B cell (primary cell): ENCODE measurements at regions not wholly inside any gene's neighbourhood (a gene's known extent, or its start where the extent isn't known, plus 50 kb on each side); places are given as distances from the start of the nearest gene placed in this dataset.

ENCODE experiments used
- ATAC-seq: fragments of 200-7000 bp; cut with Tn5 transposase; one replicate; pipeline ENCODE4 v1.10.0; 2021; ENCODE audit warnings: low read depth, mild to moderate bottlenecking, moderate number of reproducible peaks, moderate library complexity
- CTCF ChIA-PET: fragments of 350-600 bp; sonication (Branson Sonifier 250); formaldehyde crosslinking; loops from one replicate; lab custom pipeline; 2021; ENCODE audit warnings: antibody characterized with exemption, inconsistent platforms; lab: Charles Lee
- POLR2A ChIA-PET: fragments of 350-600 bp; sonication (Branson Sonifier 250); formaldehyde crosslinking; loops from one replicate; lab custom pipeline; 2021; ENCODE audit warnings: antibody characterized with exemption; lab: Charles Lee
- DNase-seq: peaks from one replicate; pipeline ENCODE4 v3.0.0; 2013
- H2AFZ ChIP-seq: 2 replicates; pipeline ENCODE4 v1.6.1; 2012; ENCODE audit warnings: mild to moderate bottlenecking, low read depth, low read length; ENCODE audit not compliant: insufficient read depth, poor library complexity, severe bottlenecking
- H3K27ac ChIP-seq, 2 donors: 1 replicate in 1 of 2; 2 replicates in 1 of 2; pipeline ENCODE4 v1.5.1; 2012 to 2013; ENCODE audit warnings: low read length in 2 of 2, mild to moderate bottlenecking in 2 of 2, moderate library complexity in 1 of 2
- H3K27me3 ChIP-seq, 4 experiments: fragments of 200-600 bp in 1 of 4; sonication (generic) in 1 of 4; replicated peaks in 1 of 4; 1 replicate in 2 of 4; 2 replicates in 2 of 4; pipeline versions ENCODE4 v1.6.1 to v1.7.0; 2013 to 2016; ENCODE audit warnings: low read length in 3 of 4, mild to moderate bottlenecking in 2 of 4, mixed read lengths in 1 of 4, moderate library complexity in 1 of 4; ENCODE audit not compliant: insufficient read depth in 4 of 4, control insufficient read depth in 3 of 4; ENCODE audit errors: control extremely low read depth in 1 of 4
- H3K36me3 ChIP-seq, 2 experiments: replicated peaks in 1 of 2; 1 replicate in 1 of 2; 2 replicates in 1 of 2; pipeline versions ENCODE4 v1.6.1 to v1.7.1; 2013; ENCODE audit warnings: low read length in 1 of 2; ENCODE audit not compliant: insufficient read depth in 2 of 2, control insufficient read depth in 1 of 2; ENCODE audit errors: control extremely low read depth in 1 of 2, extremely low read depth in 1 of 2
- H3K4me1 ChIP-seq, 2 donors: fragments of 200-600 bp in 1 of 2; sonication (generic) in 1 of 2; 1 replicate in 1 of 2; 2 replicates in 1 of 2; pipeline versions ENCODE4 v1.5.1 to v1.6.1; 2013 to 2017; ENCODE audit warnings: low read length in 2 of 2; ENCODE audit not compliant: control insufficient read depth in 2 of 2, insufficient read depth in 2 of 2
- H3K4me2 ChIP-seq: replicated peaks from 2 replicates; pipeline ENCODE3; 2012; ENCODE audit warnings: mild to moderate bottlenecking, low read depth, low read length; ENCODE audit not compliant: poor library complexity, severe bottlenecking
- H3K4me3 ChIP-seq, 5 experiments: fragments of 200-600 bp in 1 of 5; sonication (generic) in 1 of 5; 1 replicate in 3 of 5; 2 replicates in 2 of 5; pipeline versions ENCODE4 v1.5.1 to v1.7.0; 2011 to 2016; ENCODE audit warnings: low read length in 4 of 5, mild to moderate bottlenecking in 4 of 5, low read depth in 2 of 5, control low read depth in 1 of 5, moderate library complexity in 1 of 5; ENCODE audit not compliant: insufficient read depth in 1 of 5; ENCODE audit errors: control extremely low read depth in 1 of 5, extremely low read depth in 1 of 5
- H3K79me2 ChIP-seq: fragments of 200-600 bp; sonication (generic); one replicate; pipeline ENCODE4 v1.6.0; 2016; ENCODE audit warnings: low read length; ENCODE audit not compliant: control insufficient read depth, insufficient read depth
- H3K9ac ChIP-seq: fragments of 200-600 bp; sonication (generic); 2 replicates; pipeline ENCODE4 v1.6.1; 2017; ENCODE audit warnings: mild to moderate bottlenecking, low read length, moderate library complexity
- H3K9me3 ChIP-seq, 3 donors: one replicate each; pipeline versions ENCODE4 v1.6.1 to v1.7.1; 2013; ENCODE audit warnings: low read length in 2 of 3; ENCODE audit not compliant: control insufficient read depth in 2 of 3, insufficient read depth in 1 of 3; ENCODE audit errors: control extremely low read depth in 1 of 3
- H4K20me1 ChIP-seq: 2 replicates; pipeline ENCODE4 v1.6.0; 2012; ENCODE audit warnings: mild to moderate bottlenecking, low read length; ENCODE audit not compliant: insufficient read depth, control insufficient read depth, poor library complexity, severe bottlenecking
- H3K27ac Mint-ChIP-seq: one replicate; pipeline ENCODE4 v1.8.0; 2021; ENCODE audit warnings: mixed read lengths
- H3K27me3 Mint-ChIP-seq: one replicate; pipeline ENCODE4 v1.8.0; 2021; ENCODE audit warnings: mixed read lengths
- H3K4me1 Mint-ChIP-seq: one replicate; pipeline ENCODE4 v1.8.0; 2021; ENCODE audit warnings: mixed read lengths
- H3K4me3 Mint-ChIP-seq: one replicate; pipeline ENCODE4 v1.8.0; 2021; ENCODE audit warnings: mixed read lengths
- H3K9me3 Mint-ChIP-seq: one replicate; pipeline ENCODE4 v1.8.0; 2022; ENCODE audit warnings: mixed read lengths; ENCODE audit not compliant: insufficient read depth
- EZH2 ChIP-seq: IDR thresholded peaks from 2 replicates; pipeline ENCODE4 v1.6.1; 2012; ENCODE audit warnings: borderline replicate concordance, low read depth, mild to moderate bottlenecking, moderate library complexity, low read length; ENCODE audit not compliant: insufficient read depth, poor library complexity, severe bottlenecking
- WGBS: methylation state at CpG from one replicate; pipeline ENCODE4 v1.1.5; 2013; ENCODE audit warnings: missing lambda C conversion rate; ENCODE audit not compliant: insufficient coverage; 5-methylcytosine and 5-hydroxymethylcytosine counted together
- intact Hi-C: fragments of 100-400 bp; cut with micrococcal nuclease; formaldehyde crosslinking; loops from one replicate; pipeline ENCODE4 v1.10.0; 2022
- TF ChIP-seq, protein P1 (sequence below): fragments of 200-600 bp; IDR thresholded peaks from one replicate; pipeline ENCODE4 v1.8.0; 2022; ENCODE audit warnings: antibody characterized with exemption, mild to moderate bottlenecking

DNA sequence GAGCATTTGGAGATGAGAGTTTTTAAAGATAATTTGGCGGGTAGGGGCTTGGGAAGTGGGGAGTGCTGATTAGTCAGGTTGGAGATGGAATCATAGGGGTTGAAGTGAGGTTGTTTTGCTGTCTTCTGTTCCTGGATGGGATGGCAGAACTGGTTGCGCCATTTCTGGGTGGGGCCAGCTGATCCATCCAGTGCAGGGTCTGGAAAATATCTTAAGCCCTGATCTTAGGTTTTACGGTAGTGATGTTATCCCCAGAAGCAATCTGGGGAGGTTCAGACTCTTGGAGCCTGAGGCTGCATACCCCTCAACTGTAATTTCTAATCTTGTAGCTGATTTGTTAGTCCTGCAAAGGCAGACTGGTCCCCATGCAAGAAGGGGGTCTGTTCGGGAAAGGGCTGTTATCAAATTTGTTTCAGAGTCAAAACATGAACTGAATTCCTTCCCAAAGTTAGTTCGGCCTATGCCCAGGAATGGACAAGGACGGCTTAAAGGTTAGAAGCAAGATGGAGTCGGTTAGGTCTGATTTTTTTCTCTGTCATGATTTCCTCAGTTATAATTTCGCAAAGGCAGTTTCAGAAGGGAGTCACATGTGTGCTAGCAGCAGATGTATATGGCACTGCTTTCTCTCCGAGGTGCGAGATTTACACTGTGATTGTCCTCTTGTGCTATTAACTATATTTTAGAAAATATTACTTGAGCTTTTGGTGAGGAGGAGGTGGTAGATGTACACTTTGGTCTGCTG lies 540.4 kb downstream of the EDEM1 start:
- Mint-ChIP-seq H3K27me3 (no peaks in the 10 kb centered on the region), H3K27ac (no peak overlapping the region), H3K4me1 (no peaks in the 10 kb centered on the region), H3K9me3 (no peaks in the 10 kb centered on the region), H3K4me3 (no peak overlapping the region)
- 89% methylated on average over 5 of the region's 10 CpGs for WGBS
- CTCF ChIA-PET: no interaction called here
- H3K36me3 ChIP-seq: no peaks in the 10 kb centered on the region
- POLR2A ChIA-PET: no interaction called here
- ATAC-seq (no peak), DNase-seq (no peak)
- H3K9me3 ChIP-seq: no peaks in the 10 kb centered on the region
- no peak overlapping the region for H3K9ac ChIP-seq
- no peaks in the 10 kb centered on the region for H4K20me1 ChIP-seq
- H3K4me3 ChIP-seq: no peak overlapping the region
- H3K4me2 ChIP-seq: no peak overlapping the region
- no peak overlapping the region for H2AFZ ChIP-seq
- intact Hi-C loops: no loop called here
- no peaks in the 10 kb centered on the region for H3K4me1 ChIP-seq
- TF ChIP-seq, protein P1, sequence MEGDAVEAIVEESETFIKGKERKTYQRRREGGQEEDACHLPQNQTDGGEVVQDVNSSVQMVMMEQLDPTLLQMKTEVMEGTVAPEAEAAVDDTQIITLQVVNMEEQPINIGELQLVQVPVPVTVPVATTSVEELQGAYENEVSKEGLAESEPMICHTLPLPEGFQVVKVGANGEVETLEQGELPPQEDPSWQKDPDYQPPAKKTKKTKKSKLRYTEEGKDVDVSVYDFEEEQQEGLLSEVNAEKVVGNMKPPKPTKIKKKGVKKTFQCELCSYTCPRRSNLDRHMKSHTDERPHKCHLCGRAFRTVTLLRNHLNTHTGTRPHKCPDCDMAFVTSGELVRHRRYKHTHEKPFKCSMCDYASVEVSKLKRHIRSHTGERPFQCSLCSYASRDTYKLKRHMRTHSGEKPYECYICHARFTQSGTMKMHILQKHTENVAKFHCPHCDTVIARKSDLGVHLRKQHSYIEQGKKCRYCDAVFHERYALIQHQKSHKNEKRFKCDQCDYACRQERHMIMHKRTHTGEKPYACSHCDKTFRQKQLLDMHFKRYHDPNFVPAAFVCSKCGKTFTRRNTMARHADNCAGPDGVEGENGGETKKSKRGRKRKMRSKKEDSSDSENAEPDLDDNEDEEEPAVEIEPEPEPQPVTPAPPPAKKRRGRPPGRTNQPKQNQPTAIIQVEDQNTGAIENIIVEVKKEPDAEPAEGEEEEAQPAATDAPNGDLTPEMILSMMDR: no peak
- no peak for TF ChIP-seq EZH2
- no peaks in the 10 kb centered on the region for H3K27me3 ChIP-seq
- no peak overlapping the region for H3K27ac ChIP-seq
- no peaks in the 10 kb centered on the region for H3K79me2 ChIP-seq

DNA sequence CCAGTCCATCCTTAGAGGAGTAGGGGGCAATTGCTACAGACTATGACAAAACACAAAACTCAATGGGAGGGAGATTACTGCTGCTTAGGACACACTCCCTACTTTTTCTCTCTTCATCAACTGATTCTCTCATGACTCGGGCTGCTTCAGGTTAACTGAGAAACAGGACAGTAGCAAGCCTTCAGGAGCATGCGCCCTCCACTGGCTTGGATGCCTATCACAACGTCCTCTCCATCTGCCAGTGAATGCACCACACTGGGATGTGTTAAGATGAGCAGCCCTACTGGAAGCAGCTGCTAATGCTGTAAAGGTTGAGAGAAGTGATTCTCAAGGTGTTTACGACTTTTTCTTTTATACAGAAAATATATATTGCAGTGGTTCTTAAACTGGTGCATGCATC lies 542.3 kb downstream of the EDEM1 start:
- no peak overlapping the region for H3K27ac ChIP-seq
- no peaks in the 10 kb centered on the region for H3K27me3 ChIP-seq
- Mint-ChIP-seq H3K4me3 (no peak overlapping the region), H3K4me1 (no peaks in the 10 kb centered on the region), H3K9me3 (no peaks in the 10 kb centered on the region), H3K27me3 (no peaks in the 10 kb centered on the region), H3K27ac (no peak overlapping the region)
- H3K79me2 ChIP-seq: no peaks in the 10 kb centered on the region
- CTCF ChIA-PET: no interaction called here
- H3K4me1 ChIP-seq: no peaks in the 10 kb centered on the region
- ATAC-seq: no peak
- no CpG with 5 or more reads among the region's 4 CpGs for WGBS
- H3K4me2 ChIP-seq: no peak overlapping the region
- TF ChIP-seq EZH2: no peak
- TF ChIP-seq, protein P1: no peak
- DNase-seq: no peak
- intact Hi-C loops: no loop called here
- POLR2A ChIA-PET: no interaction called here
- no peak overlapping the region for H2AFZ ChIP-seq
- H3K9me3 ChIP-seq: no peaks in the 10 kb centered on the region
- H3K36me3 ChIP-seq: no peaks in the 10 kb centered on the region
- no peaks in the 10 kb centered on the region for H4K20me1 ChIP-seq
- H3K4me3 ChIP-seq: no peak overlapping the region
- H3K9ac ChIP-seq: no peak overlapping the region
